ENCODE measurements at regions not wholly inside any gene's neighbourhood (a gene's known extent, or its start where the extent isn't known, plus 50 kb on each side); places are given as distances from the start of the nearest gene placed in this dataset.

DNA sequence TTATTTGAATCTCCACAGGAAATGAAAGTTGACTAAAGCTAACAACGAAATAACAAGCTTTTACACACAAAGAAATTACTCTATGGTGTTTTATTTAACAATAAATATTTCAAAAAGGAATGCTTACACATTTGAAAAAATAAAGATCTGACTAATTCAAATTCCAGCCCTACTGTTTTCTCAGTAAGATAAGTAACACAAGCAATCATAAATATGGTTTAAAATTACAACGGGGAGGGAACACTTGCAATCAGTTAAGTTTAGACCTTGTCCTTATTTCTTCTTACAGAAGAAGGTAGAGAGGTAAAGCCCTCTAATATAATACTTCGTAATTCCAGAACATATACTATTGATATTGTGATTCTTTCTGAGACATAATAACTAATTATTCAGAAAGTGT, 158.5 kb downstream of the DHX15 start:
- no peaks in the 10 kb centered on the region for H3K79me2 ChIP-seq (ENCODE audit: control insufficient read depth in 1 of 2, insufficient read depth in 2 of 2, low read length in 2 of 2)
- H3K36me3 ChIP-seq (ENCODE audit: control insufficient read depth in 2 of 4, insufficient read depth in 4 of 4, low read length in 3 of 4) = no peaks in the 10 kb centered on the region
- no peak overlapping the region for H3K4ac ChIP-seq (replicated peaks; ENCODE audit: insufficient read length, low read depth, low read length)
- ChIA-PET POLR2A (ENCODE audit: partially characterized antibody) (no interaction called here), CTCF (ENCODE audit: partially characterized antibody) (interaction anchor here (0.9 to 1.4 kb wide), 3 partner anchors 10 to 494 kb away, joined by 3 to 5 read pairs (median 4); no protein-coding TSS in a partner anchor)
- H2BK12ac ChIP-seq (ENCODE audit: low read depth, low read length) = no peak overlapping the region
- H3K23ac ChIP-seq (ENCODE audit: insufficient read length) = no peak overlapping the region
- no peak overlapping the region for H2AFZ ChIP-seq (ENCODE audit: low read length)
- no peak overlapping the region for H3K4me3 ChIP-seq (ENCODE audit: extremely low read depth in 1 of 4, insufficient read depth in 2 of 4, low read depth in 3 of 4, low read length in 4 of 4)
- no peak overlapping the region for H3K4me2 ChIP-seq (ENCODE audit: insufficient read depth in 1 of 2, low read depth in 2 of 2, low read length in 2 of 2)
- peaks cover 0 to 4% (median 1%) of the 10 kb centered on the region in 4 experiments; a peak in 1 of 7 replicates for H3K4me1 ChIP-seq (replicated peaks in 1 of 4; ENCODE audit: control insufficient read depth in 3 of 4, insufficient read depth in 4 of 4, low read length in 3 of 4)
- H3K14ac ChIP-seq (ENCODE audit: insufficient read length) = no peak overlapping the region
- no peaks in the 10 kb centered on the region for H3K23me2 ChIP-seq (ENCODE audit: low read depth, low read length)
- 88% methylated on average over 3 of the region's 3 CpGs; no CpG with 5 or more reads in 1 of the 2 experiments for WGBS, 2 experiments (ENCODE audit: extremely low coverage in 1 of 2, insufficient coverage in 1 of 2, insufficient read length in 1 of 2, insufficient replicate concordance in 2 of 2, low coverage in 1 of 2, low lambda C conversion rate in 2 of 2, missing lambda C conversion rate in 1 of 2)
- H4K8ac ChIP-seq (ENCODE audit: extremely low read depth, insufficient read depth, low read length) = no peak overlapping the region
- no peak overlapping the region for H2BK5ac ChIP-seq (ENCODE audit: low read depth, low read length)
- no peaks in the 10 kb centered on the region for H4K20me1 ChIP-seq (replicated peaks in 1 of 2; ENCODE audit: control insufficient read depth in 1 of 2, insufficient read depth in 2 of 2, low read length in 2 of 2)
- no peak overlapping the region for H4K5ac ChIP-seq (ENCODE audit: insufficient read length, low read depth, low read length)
- H3K56ac ChIP-seq (replicated peaks; ENCODE audit: insufficient read length, low read depth, low read length) = no peak overlapping the region
- FAIRE-seq (no peak), DNase-seq (ENCODE audit: low read depth in 1 of 2, low spot score in 2 of 2) (no peak)
- H3K9me3 ChIP-seq (ENCODE audit: insufficient read depth in 2 of 2, low read depth in 1 of 2, low read length in 1 of 2) = no peaks in the 10 kb centered on the region
- H2BK20ac ChIP-seq (ENCODE audit: low read length) = no peak overlapping the region
- H4K91ac ChIP-seq (replicated peaks; ENCODE audit: insufficient read length, low read length) = no peak overlapping the region
- no peak overlapping the region for H2BK120ac ChIP-seq (replicated peaks; ENCODE audit: low read depth, low read length)
- H3K9ac ChIP-seq (replicated peaks in 1 of 4; ENCODE audit: extremely low read depth in 1 of 4, low read depth in 3 of 4, low read length in 3 of 4) = no peak overlapping the region
- H3K79me1 ChIP-seq (ENCODE audit: low read depth, low read length) = no peaks in the 10 kb centered on the region
- no peak overlapping the region for H2BK15ac ChIP-seq (ENCODE audit: low read length)
- no peak overlapping the region for H2AK5ac ChIP-seq (ENCODE audit: low read depth, low read length)
- H3K27me3 ChIP-seq (replicated peaks in 1 of 4; ENCODE audit: control insufficient read depth in 3 of 4, extremely low read depth in 1 of 4, insufficient read depth in 3 of 4, low read length in 3 of 4) = no peaks in the 10 kb centered on the region
- H3K18ac ChIP-seq (ENCODE audit: extremely low read depth, low read length) = no peak overlapping the region
- H3K27ac ChIP-seq (ENCODE audit: low read depth, low read length) = no peak overlapping the region
- TF ChIP-seq KDM4A (IDR thresholded peaks at IDR 0.05; ENCODE audit: low read depth, low read length, severe bottlenecking) (no peak), SP4 (IDR thresholded peaks at IDR 0.05; ENCODE audit: low read length) (no peak), PHF8 (conservative IDR thresholded peaks at IDR 0.05; ENCODE audit: low read depth, low read length) (no peak), RFX5 (IDR thresholded peaks at IDR 0.05; ENCODE audit: borderline replicate concordance, low read depth, low read length) (no peak), RXRA (IDR thresholded peaks at IDR 0.05; ENCODE audit: insufficient read depth, low read depth, low read length) (no peak), HDAC6 (IDR thresholded peaks at IDR 0.05; ENCODE audit: low read depth, low read length) (no peak), TBP (IDR thresholded peaks at IDR 0.05; ENCODE audit: low read depth, low read length) (no peak), POLR2AphosphoS5 (IDR thresholded peaks at IDR 0.05; ENCODE audit: low read depth, low read length) (no peak), NRF1 (IDR thresholded peaks at IDR 0.05; ENCODE audit: low read depth, low read length) (no peak), MAFK (IDR thresholded peaks at IDR 0.05; ENCODE audit: low read depth, low read length) (no peak), ASH2L (IDR thresholded peaks at IDR 0.05; ENCODE audit: low read length) (no peak), JUND (IDR thresholded peaks at IDR 0.05; ENCODE audit: low read length) (no peak), RAD21 (IDR thresholded peaks at IDR 0.05 in 1 of 2, conservative IDR thresholded peaks at IDR 0.05 in 1 of 2; ENCODE audit: low read depth in 2 of 2, low read length in 2 of 2) (no peak), FOSL1 (IDR thresholded peaks at IDR 0.05; ENCODE audit: insufficient read depth, low read depth, low read length) (no peak), TCF12 (IDR thresholded peaks at IDR 0.05; ENCODE audit: low read depth, low read length) (no peak), CBX5 (IDR thresholded peaks at IDR 0.05; ENCODE audit: low read depth, low read length) (no peak)
